ENCODE measurements at regions not wholly inside any gene's neighbourhood (a gene's known extent, or its start where the extent isn't known, plus 50 kb on each side); places are given as distances from the start of the nearest gene placed in this dataset.

DNA sequence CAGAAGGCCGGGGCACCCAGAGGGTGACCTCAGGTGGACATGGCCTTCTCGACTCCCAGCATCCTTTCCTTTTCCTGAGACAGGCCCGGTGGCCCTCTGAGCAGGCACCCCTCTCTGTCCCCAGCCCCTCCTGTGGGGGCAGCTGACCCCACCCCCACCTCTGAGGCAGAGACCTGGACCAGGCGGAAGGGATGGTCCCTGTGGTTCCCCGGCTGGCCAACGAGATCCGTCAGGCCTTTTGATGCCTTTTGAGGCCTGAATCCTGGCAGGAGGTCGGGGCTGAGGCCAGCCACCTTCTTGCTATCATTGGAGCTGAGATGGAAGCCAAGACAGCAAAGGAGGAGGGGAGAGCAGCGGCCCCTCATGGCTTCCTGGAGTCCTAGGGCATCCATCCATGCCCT is 50.2 kb upstream of the ACTRT2 start:
- H3K4me3 ChIP-seq (replicated peaks; ENCODE audit: low read depth, low read length): no peak overlapping the region
- TF ChIP-seq, protein P1, sequence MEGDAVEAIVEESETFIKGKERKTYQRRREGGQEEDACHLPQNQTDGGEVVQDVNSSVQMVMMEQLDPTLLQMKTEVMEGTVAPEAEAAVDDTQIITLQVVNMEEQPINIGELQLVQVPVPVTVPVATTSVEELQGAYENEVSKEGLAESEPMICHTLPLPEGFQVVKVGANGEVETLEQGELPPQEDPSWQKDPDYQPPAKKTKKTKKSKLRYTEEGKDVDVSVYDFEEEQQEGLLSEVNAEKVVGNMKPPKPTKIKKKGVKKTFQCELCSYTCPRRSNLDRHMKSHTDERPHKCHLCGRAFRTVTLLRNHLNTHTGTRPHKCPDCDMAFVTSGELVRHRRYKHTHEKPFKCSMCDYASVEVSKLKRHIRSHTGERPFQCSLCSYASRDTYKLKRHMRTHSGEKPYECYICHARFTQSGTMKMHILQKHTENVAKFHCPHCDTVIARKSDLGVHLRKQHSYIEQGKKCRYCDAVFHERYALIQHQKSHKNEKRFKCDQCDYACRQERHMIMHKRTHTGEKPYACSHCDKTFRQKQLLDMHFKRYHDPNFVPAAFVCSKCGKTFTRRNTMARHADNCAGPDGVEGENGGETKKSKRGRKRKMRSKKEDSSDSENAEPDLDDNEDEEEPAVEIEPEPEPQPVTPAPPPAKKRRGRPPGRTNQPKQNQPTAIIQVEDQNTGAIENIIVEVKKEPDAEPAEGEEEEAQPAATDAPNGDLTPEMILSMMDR (IDR thresholded peaks at IDR 0.05; ENCODE audit: low read depth, low read length, missing control alignments): no peak
- no peak for DNase-seq (ENCODE audit: extremely low read depth, low read depth)

All from HFF-Myc (cell line).